Skeletal muscle cell (primary cell): ENCODE measurements at regions not wholly inside any gene's neighbourhood (a gene's known extent, or its start where the extent isn't known, plus 50 kb on each side); places are given as distances from the start of the nearest gene placed in this dataset.
A peak's percentile ranks its signal among the peaks of the same experiment; 100 is the strongest.
"Not testable (repeated sequence)": the region's sequence is repeated elsewhere in the genome, so short reads cannot be mapped to it uniquely, and the experiment has no call there.

ENCODE experiments used
- DNase-seq: peaks from one replicate; pipeline ENCODE4 v3.0.0-alpha.2; 2010; ENCODE audit warnings: low read depth
- H3K4me3 ChIP-seq: 2 replicates; pipeline ENCODE4 v1.5.1; 2011; ENCODE audit warnings: low read depth, mild to moderate bottlenecking, control low read depth, low read length, moderate library complexity

DNA sequence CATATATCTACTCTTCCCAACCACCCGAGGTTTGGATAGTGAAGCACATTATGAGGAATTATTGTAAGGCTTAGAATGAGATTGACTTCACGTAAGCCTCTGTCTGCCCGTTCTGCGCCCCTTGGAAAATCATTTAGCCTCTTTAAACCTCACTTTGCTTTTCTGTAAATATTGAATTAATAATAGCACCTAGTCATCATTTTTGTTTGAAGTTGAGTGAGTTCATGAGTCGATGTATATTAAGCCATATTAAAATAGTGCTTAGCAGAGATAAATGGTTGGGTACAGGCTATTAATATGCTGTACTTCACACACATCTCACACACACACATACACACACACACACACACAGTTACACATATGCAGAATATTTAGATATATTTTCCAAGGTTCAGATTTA is 344.8 kb upstream of the EYS start:
- no peak overlapping the region for H3K4me3 ChIP-seq
- DNase-seq = no peak

DNA sequence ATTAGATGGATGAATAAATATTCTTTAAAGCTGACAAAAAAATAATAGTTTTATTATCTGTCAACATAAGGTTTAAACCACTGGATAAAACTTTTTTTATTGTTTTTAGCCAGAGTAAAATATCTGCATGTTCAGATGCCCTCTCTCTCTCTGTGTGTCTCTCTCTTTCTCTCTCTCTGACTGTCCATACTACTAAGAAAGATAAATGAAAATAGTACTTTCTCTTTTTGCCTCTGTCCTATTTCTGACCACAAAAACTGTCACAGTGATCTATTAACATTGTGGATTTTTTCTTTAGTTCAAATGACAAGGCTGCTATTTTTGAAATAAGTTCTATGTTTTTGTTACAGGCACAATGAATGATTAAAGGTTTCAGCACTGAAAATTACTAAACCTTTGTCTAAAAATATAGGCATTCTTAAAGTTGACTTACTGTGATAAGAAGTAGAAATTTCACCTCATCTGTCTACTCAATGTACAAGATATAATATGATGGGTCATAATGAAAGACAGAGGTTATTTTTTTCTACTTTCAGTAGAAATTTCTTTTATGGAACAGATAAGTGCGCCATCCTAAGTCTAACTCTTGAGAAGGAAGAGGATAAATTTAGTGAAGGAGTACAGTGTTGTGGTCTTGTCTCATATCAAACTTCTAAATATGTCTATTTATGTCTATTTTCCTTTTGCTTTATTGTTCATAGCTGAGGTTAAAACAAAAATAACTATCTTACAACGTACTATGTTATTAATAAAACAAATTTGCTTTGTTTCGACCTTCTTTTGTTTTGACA is 341.9 kb upstream of the EYS start:
- H3K4me3 ChIP-seq = no peak overlapping the region
- DNase-seq = no peak

DNA sequence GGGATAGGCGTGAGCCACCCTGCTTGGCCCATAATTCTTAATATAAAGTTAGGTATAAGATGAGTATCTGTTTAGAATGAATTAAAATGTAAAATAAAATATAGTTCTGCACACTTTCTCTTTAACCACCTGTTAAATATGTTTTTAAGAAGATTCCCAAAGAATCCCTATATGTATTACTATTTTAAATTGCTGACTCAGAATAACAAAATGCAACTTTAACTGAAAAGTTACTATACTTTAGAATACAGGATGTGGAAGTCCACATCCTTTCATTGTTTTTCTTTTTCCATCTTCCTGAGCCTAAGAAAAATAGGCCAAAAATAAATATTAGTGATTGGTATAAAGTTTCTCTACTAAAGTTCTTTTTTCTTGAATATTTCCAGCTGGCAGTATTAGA is 325.6 kb upstream of the EYS start:
- DNase-seq = no peak
- H3K4me3 ChIP-seq = no peak overlapping the region

DNA sequence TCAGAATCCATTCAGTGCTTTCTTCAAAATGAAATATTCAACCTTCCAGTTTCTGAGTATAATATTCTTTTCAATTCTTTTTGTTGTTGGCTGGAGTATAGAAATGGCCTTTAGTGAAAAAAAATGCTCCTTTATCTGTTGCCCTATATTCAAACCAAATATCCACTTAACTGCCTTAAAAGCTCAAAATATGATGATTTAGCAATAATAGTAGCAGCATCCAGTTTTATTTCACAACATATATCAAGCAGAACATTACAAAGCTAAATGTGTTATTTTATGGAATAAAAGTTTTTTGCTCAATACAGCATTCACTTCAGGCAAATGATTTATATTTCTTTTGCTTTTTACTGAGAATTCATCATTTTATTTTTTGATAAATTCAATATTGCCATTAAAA is 322.4 kb upstream of the EYS start:
- DNase-seq = no peak
- no peak overlapping the region for H3K4me3 ChIP-seq

DNA sequence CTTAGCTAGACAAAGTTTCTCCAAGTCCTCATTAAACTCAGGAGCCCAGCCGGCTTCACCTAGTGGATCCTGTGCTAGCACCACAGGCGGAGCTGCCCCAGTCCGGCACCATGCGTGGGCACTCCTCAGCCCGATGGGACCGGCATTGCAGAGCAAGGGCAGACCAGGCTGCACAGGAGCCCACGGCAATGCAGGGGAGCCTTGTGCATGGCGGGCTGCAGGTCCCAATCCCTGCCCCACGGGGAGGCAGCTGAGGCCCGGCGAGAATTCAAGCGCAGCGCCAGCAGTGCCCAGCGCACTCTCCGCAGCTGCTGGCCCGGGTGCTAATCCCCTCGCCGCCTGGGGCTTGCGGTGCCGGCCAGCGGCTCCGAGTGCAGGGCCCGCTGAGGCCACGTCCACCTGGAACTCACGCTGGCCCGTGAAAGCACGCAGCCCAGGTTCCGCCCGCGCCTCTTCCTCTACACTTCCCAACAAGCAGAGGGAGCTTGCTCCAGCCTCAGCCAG is 292.3 kb upstream of the EYS start:
- DNase-seq = no peak
- H3K4me3 ChIP-seq = no peak overlapping the region

DNA sequence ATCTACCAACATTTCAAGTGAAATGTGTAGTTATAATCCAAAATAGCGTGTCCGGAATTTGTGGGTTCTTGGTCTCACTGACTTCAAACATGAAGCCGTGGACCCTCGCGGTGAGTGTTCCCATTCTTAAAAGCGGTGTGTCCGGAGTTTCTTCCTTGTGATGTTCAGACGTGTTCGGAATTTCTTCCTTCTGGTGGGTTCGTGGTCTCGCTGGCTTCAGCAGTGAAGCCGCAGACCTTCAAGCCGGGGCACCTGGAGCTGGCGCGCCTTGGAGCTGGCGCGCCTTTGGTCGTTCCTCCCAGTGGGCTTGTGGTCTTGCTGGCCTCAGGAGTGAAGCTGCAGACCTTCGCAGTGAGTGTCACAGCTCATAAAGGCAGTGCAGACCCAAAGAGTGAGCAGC is 291.5 kb upstream of the EYS start:
- H3K4me3 ChIP-seq = no peak overlapping the region
- DNase-seq = no peak

DNA sequence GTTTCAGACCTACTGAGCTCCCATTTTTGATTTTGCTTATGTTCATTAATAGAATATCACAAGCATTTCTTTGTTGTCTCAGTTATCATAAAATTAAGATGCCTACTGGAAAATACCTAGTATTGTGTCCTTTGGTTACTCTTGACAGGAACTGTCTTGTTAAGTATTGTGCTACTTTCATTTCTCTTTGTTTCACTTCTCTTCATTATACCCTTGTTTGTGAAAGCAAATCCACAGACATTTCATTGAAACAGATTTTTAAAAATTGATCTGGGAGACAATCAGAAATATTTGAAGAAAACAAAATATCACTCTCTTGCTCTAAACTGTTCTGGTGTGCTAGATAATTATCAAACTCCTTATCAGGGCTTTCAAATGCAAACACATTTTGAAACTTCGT is 290.5 kb upstream of the EYS start:
- no peak overlapping the region for H3K4me3 ChIP-seq
- no peak for DNase-seq

DNA sequence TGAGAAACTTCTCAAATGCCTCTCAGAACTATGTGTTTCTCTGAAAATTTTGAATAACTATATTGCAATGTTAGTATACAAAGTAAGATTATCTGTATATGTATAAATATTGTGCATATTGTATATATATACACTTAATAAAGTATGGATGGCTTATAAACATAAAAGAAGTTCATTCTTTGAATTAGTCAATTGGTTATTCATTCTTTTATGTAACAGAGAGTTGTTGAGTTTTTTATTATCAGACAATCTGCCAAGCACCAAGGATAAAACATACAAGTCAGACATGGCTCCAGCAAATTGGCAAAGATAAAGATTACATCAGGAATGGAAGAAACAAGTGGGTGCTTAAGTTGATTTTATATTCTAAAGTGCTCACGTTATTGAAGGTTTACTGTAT is 289.1 kb upstream of the EYS start:
- H3K4me3 ChIP-seq = no peak overlapping the region
- no peak for DNase-seq

DNA sequence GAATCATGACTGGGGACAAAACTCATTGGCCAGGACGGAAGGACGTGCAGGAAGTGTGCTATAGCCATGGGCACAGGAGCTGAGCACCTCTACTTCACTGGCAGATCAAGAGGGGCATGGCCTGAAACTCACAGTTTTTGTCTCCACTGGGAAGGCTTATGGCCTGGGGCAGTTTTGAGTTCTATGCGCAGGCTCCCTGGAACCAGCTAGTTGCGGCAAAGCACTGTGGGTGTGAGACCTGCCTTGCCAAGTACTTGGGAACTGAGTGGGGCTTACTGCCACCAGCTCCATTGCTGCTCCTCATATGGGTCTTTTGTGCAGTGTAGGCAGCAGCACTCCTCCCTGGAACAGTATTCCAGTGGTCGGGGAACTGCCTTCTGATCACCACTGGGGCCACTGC is 282.6 kb upstream of the EYS start:
- no peak overlapping the region for H3K4me3 ChIP-seq
- no peak for DNase-seq

DNA sequence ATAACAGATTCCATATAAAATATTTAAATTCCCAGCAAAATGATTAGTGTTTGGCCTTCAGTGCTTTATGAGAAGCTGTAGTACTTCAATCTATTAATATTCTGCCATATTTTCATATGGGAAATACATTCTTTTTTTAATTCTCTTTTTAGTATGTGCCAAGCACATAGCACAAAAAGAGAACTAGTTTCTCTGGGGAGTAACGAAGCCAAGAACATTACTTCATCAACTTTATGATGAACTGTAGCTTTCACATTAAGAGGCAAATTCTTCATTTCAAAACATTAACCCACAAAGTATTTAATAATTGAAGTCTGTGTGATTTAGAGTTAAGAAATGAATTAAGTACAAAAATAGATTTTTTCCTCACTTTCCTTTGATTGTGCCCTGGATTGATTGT is 281.0 kb upstream of the EYS start:
- H3K4me3 ChIP-seq = no peak overlapping the region
- DNase-seq = no peak

DNA sequence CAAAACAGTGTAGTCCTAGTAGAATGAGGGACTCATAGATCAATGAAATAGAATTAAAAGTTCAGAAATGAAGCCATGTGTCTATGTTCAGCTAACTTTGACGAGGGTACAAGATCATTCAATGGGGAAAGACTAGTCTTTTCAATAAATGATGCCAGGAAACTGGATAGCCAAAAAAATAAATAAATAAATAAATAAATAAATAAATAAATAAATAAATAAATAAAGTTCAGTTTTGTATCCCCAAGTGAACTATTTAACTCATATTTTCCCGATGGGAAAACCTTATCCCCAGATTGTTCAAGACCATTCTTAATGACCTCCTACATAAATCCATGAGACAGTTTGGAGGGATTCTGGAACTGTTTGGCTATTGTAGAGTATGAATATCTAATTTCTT is 277.1 kb upstream of the EYS start:
- H3K4me3 ChIP-seq = no peak overlapping the region
- no peak for DNase-seq

DNA sequence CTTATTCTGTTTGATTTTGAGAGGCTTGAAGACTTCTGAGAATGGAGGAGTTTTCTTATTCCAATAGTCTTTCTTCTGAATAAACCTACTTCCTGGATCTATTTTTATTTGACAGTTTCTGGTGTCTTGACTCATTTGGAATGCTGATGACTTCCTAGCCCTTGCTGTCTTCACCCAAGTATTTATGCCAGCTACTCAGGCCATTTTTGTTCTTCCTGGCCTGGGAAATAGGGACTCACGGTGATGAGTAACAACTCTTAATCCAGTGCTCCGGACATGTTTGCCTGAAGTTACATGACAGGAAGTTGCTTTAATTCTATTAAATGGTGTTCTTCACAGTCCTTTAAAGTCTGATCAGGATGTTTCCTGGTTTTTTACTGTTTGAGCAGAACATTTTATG is 272.1 kb upstream of the EYS start:
- DNase-seq = peak; percentile 59
- H3K4me3 ChIP-seq = no peak overlapping the region

DNA sequence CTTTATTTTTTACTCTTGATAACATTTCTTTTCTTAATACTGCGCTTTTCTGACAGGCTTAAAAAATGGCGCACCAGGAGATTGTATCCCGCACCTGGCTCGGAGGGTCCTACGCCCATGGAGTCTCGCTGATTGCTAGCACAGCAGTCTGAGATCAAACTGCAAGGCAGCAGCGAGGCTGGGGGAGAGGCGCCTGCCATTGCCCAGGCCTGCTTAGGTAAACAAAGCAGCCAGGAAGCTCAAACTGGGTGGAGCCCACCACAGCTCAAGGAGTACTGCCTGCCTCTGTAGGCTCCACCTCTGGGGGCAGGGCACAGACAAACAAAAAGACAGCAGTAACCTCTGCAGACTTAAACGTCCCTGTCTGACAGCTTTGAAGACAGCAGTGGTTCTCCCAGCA is 264.2 kb upstream of the EYS start:
- DNase-seq, H3K4me3 ChIP-seq: not testable (repeated sequence)

DNA sequence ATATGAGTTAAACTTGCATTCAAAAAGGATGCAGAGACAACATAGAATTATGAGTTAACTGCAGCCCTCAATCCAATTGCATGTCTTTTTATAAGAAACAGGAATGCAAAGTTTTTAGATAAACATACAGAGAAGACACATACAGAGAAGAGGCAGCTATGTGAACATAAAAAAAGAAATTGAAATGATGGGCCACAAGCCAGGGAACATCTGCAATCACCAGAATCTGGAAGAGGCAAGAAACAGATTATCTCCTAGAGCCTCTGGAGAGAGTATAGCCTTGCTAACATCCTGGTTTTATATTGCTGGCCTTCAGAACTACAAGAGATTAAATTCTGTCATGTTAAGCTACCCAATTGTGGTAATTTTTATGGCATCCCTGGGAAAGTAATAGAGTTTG is 257.2 kb upstream of the EYS start:
- no peak overlapping the region for H3K4me3 ChIP-seq

DNA sequence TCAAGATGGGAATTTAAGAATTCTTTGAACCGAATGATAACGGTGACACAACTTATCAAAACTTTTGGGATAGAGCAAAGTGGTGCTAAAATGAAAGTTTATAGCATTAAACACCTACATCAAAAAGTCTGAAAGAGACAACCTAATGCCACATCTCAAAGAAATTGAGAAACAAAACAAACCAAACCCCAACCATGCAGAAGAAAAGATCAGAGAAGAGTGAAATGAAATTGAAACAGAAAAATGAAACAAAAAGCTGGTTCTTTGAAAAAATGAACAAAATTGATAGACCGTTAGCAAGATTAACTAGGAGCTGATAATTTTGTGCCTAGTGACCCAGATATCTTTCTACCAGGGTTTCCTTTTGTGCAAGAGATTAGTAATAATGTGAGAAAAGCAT is 248.0 kb upstream of the EYS start:
- H3K4me3 ChIP-seq = no peak overlapping the region
- DNase-seq = no peak

More for the DNA sequence above, 257.2 kb upstream of the EYS start:
- DNase-seq = no peak

DNA sequence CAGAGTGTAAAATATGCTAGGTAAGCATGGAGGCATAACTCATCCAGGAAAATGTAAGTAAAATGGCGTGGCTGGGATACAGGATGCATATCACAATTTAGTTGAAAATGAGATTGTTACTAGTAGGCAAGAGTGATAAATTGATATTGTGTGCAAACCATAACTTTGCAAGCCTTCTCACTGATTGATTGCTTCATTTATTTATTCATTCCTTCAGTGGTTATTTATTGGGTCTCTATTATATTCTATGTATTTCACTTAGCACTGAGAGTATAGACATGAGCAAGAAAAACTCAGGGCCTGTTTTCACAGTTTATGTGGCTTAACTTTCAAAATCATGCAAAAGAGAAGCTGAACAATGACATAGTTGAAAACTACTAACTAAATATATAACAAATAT is 241.0 kb upstream of the EYS start:
- DNase-seq = no peak
- no peak overlapping the region for H3K4me3 ChIP-seq

DNA sequence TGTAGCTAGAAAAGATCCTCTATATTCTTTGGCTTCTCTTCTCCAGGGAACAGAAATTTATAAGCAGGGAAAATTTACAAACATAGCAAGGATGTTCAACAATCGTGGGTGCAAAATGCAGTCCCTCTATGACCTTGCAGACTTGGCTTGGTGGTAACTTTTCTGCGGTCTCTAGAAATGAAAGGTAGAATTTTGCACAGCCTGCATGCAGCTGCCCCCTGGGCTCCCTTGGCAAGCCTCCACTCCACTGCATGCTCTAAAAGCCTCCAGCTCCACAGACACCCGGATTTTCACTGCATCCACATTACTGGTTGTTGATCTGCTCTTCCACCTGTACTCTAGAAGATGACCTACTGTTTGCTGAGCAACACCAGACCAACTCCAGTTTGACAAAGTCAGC is 236.5 kb upstream of the EYS start:
- no peak overlapping the region for H3K4me3 ChIP-seq
- DNase-seq = no peak

DNA sequence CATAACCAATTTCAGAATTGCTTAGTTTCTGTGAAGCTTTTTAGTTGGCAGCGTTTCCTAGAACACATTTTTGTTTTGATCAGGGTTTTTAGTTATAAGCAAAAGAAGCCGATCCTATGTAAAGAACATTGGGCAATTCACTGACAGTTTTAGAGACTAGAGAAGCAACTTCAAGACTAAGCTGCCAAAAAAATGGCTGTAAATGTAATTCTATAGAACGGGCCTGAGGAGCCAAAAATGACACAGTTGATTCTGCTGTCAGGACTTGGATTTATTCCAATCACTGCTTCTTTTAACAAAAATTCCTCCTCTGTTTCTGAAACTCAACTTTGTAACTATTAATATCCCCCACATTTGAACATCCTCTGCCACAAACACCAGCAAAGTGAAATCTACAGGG is 236.0 kb upstream of the EYS start:
- DNase-seq = peak; percentile 17
- no peak overlapping the region for H3K4me3 ChIP-seq

DNA sequence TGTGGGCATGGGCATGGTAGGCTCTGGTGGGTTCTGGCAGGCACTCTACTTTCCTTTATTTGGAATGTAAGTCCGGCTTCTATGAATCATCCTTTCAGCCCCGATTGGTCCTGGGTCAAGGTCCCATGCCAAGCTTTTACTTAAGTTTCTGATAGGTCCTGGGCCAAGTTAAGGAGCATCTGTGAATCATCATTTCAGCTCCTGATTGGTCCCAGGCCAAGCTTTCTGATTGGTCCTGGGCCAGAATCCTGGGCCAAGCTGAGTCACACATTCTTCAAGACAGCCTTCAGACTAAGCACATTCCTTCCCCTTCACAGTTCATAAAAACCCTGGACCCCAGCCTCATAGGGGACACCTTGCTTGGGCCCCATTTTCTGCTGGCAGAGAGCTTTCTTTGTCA is 231.0 kb upstream of the EYS start:
- no peak overlapping the region for H3K4me3 ChIP-seq
- peak; percentile 25 for DNase-seq

DNA sequence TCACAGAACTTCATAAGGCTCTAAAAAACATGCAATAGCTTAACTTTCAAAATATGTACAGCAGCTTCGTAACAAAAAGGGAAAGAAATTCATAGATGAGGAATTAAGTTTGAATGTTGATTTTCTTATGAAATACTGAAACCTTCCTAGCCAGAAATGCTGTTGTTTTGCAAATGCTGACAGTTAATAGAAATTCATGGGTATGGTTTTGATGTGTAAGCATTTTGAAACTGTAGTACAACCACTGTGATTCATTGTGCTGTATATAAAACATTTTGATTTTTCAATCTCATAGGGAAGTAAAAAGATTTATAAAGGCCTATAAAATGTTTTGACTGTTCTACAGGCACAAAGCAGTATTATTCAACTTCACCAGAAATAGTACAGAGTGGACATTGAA is 228.4 kb upstream of the EYS start:
- H3K4me3 ChIP-seq = no peak overlapping the region
- no peak for DNase-seq

DNA sequence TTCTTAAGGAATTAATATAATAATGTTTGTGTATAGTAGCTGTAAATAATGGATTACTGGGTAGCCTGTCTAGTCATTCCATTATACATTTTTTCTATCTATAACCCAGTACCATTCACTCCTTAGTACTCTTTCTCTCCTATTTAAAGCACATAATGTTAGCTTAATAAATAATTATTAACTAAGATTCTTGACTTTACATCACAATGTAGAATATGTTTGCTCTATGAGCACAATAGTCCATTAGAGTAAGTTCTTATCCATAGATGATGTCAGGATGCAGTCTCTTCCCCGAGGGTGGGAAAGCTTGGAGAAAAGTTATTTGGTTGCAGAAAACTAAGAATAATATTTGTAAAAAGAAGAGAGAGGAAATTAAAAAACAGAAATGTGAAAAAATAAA is 226.4 kb upstream of the EYS start:
- no peak for DNase-seq
- no peak overlapping the region for H3K4me3 ChIP-seq

DNA sequence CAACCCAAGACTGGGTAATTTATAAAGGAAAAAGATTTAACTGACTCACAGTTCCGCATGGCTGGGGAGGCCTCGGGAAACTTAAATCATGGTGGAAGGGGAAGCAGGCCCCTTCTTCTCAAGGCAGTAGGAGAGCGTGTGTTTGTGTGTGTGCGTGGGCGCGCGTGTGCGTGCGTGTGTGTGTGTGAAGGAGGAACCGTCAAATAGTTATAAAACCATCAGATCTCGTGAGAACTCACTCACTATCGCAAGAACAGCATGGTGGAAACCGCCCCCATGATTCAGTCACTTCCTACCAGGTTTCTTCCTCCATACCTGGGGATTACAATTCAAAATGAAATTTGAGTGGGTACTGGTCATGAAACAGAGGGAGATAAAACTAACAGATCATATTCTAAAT is 220.1 kb upstream of the EYS start:
- DNase-seq = no peak
- no peak overlapping the region for H3K4me3 ChIP-seq
